Testis (tissue), 2 donors: ENCODE measurements at regions not wholly inside any gene's neighbourhood (a gene's known extent, or its start where the extent isn't known, plus 50 kb on each side); places are given as distances from the start of the nearest gene placed in this dataset.

Experiments
- DNase-seq: peaks from one replicate; pipeline ENCODE4 v3.0.0-alpha.2; 2019
- H3K27ac ChIP-seq, 2 donors: fragments of 200-600 bp; sonication (generic); one replicate each; pipeline ENCODE4 v1.5.1; 2019
- H3K27me3 ChIP-seq: fragments of 200-600 bp; sonication (generic); one replicate; pipeline ENCODE4 v1.5.1; 2019
- H3K36me3 ChIP-seq: fragments of 200-600 bp; sonication (generic); one replicate; pipeline ENCODE4 v1.5.1; 2017; ENCODE audit warnings: low read depth; ENCODE audit errors: missing control alignments
- H3K4me1 ChIP-seq: fragments of 200-600 bp; sonication (generic); one replicate; pipeline ENCODE4 v1.5.1; 2019
- H3K4me3 ChIP-seq, 2 donors: fragments of 200-600 bp; sonication (generic); one replicate each; pipeline ENCODE4 v1.5.1; 2017 to 2019
- H3K9me3 ChIP-seq: fragments of 200-600 bp; sonication (generic); one replicate; pipeline ENCODE4 v1.5.1; 2017
- POLR2A ChIP-seq: fragments of 450-650 bp; IDR thresholded peaks from one replicate; pipeline ENCODE4 v1.6.1; 2017; ENCODE audit warnings: antibody characterized with exemption, mild to moderate bottlenecking, moderate library complexity
- WGBS, 2 donors: methylation state at CpG; one replicate each; pipeline ENCODE4 v1.1.5; 2018; 5-methylcytosine and 5-hydroxymethylcytosine counted together
- intact Hi-C: fragments of 100-400 bp; cut with DNase I; formaldehyde crosslinking; loops from one replicate; pipeline ENCODE4 v1.15.1; 2023; ENCODE audit warnings: low total_unique reads
- TF ChIP-seq, protein P1 (sequence below), 3 experiments: fragments of 450-650 bp in 2 of 3; fragments of 200-600 bp in 1 of 3; sonication (generic) in 1 of 3; IDR thresholded peaks; one replicate each; pipeline ENCODE4 v1.5.1; 2016 to 2019; ENCODE audit warnings: antibody characterized with exemption in 3 of 3, mild to moderate bottlenecking in 2 of 3, moderate library complexity in 1 of 3

DNA sequence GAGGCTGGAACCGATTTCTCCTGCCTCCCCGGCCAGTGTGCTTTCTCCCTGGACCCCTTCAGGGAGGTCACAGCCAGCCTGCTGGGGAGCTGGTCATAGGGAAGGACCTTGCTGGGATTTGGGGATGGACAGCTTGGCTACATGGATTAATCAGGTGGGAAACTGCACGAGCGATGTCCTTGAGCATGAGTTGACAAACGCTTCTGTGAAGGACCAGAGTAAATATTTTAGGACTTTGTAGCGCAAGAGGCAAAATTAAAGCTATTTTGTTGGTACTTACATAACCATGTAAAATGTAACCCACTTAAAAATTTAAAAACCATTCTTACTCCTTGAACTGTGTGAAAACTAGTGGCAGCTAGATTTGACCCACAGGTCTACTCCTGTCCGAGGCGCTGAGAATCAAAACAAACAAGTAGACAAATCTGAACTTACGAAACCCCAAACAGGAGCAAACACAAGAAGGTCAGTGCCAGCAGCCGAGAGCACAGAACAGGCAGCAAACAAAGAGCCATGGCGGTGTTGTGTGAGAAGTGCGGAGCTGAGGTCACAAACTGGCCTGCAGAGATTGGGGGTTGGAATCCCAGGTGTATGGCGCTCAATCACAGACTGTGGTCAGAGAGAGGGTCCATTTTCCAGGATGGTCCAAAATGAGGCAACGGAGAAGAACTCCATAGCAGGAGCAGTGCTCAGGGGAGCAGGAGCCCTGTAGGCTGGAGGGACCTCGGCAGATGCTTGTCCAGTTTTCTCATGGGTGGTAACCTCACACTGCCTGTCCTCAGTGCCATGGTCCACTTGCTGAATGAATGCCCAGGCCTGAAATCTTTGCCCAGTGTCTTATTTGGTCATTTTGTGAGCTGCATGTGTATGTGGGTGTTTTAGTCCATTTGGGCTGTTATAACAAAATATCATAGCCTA lies 79.2 kb upstream of the CLMN start:
- DNase-seq: no peak
- Histone ChIP-seq H3K4me3 (no peak overlapping the region), H3K4me1 (no peaks in the 10 kb centered on the region), H3K27me3 (no peaks in the 10 kb centered on the region), H3K36me3 (no peaks in the 10 kb centered on the region), H3K9me3 (no peaks in the 10 kb centered on the region), H3K27ac (no peak overlapping the region)
- intact Hi-C loops: no loop called here
- TF ChIP-seq, protein P1, sequence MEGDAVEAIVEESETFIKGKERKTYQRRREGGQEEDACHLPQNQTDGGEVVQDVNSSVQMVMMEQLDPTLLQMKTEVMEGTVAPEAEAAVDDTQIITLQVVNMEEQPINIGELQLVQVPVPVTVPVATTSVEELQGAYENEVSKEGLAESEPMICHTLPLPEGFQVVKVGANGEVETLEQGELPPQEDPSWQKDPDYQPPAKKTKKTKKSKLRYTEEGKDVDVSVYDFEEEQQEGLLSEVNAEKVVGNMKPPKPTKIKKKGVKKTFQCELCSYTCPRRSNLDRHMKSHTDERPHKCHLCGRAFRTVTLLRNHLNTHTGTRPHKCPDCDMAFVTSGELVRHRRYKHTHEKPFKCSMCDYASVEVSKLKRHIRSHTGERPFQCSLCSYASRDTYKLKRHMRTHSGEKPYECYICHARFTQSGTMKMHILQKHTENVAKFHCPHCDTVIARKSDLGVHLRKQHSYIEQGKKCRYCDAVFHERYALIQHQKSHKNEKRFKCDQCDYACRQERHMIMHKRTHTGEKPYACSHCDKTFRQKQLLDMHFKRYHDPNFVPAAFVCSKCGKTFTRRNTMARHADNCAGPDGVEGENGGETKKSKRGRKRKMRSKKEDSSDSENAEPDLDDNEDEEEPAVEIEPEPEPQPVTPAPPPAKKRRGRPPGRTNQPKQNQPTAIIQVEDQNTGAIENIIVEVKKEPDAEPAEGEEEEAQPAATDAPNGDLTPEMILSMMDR (IDR thresholded peaks at IDR 0.05): no peak
- TF ChIP-seq POLR2A: no peak
- WGBS, 2 donors: 91 to 93% methylated on average over 15 of the region's 15 CpGs

DNA sequence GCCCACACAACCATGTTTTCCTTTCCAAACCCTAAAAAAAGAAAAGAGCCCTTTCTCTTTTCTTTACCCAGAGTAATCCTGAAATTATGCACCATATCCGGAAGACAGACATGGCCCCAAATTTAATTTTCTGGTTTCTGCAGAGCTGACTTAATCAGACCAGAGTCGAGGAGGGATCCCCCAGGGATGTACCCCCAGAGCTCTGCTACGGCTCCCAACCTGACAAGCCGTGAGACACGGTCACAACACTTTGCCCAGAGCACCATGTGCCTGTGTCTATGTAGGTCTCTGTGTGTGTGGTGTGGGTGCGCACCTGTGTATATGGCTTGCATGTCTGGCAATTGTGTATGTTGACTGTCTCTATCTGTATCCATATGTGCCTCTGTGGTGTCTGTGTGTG lies 77.6 kb upstream of the CLMN start:
- Histone ChIP-seq H3K4me3 (no peak overlapping the region), H3K9me3 (no peaks in the 10 kb centered on the region), H3K36me3 (no peaks in the 10 kb centered on the region), H3K4me1 (no peaks in the 10 kb centered on the region), H3K27me3 (no peaks in the 10 kb centered on the region), H3K27ac (no peak overlapping the region)
- no peak for DNase-seq
- WGBS, 2 donors: 93 to 95% methylated on average over 5 to 6 of the region's 6 CpGs
- intact Hi-C loops: no loop called here
- TF ChIP-seq, protein P1 (IDR thresholded peaks at IDR 0.05): no peak
- no peak for TF ChIP-seq POLR2A

DNA sequence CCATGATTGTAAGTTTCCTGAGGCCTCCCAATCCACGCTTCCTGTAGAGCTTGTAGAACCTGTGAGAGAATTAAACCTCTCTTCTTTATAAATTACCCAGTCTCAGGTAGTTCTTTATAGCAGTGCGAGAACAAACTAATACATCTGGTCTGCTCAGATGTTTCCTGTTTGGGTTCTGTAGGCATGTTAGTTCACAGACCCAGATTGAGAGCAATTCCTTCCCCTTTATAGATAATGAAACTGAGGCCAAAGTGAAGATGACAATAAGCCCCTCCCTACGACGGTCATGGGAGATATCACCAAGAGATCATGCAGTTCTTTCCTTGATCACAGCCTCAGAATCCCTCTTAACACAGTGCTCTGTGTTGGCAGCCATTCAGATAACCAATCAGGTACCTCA lies 76.5 kb upstream of the CLMN start:
- intact Hi-C loops: no loop called here
- WGBS, 2 donors: 78 to 86% methylated on average over 4 of the region's 4 CpGs

DNA sequence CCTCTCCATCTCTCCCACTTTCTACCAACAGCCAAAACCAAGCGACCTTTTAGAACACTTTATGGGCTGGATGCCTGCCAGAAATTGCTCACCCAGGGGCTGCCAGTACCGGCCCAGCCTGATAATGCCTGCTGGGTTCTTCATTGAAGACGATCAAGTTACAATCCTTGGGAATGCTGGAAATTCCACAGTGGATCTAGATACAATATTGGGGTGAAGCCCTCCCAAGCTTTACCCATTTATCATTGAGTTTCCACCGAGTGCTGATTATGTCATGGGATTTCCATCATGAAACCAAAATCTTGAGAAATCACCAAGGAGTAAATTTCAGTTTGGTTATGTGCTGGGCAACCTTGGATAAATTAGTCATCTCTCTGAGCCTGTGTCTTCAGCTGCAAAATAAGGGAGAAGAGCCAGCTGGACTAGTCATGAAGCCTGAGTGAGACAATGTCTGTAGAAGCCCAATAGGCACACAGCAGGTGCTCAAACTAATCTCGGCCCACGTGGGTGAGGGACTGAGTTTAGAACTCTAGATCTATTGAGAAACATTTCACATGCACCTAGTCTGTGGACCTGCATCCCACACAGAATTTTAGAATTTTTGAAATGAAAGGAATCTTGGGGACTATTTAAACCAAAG lies 75.5 kb upstream of the CLMN start:
- TF ChIP-seq, protein P1 (IDR thresholded peaks at IDR 0.05): no peak
- no peak for TF ChIP-seq POLR2A
- intact Hi-C loops: no loop called here
- Histone ChIP-seq H3K27ac (no peak overlapping the region), H3K4me3 (no peak overlapping the region), H3K27me3 (no peaks in the 10 kb centered on the region), H3K36me3 (no peaks in the 10 kb centered on the region), H3K9me3 (no peaks in the 10 kb centered on the region), H3K4me1 (no peaks in the 10 kb centered on the region)
- WGBS, 2 donors: 59 to 63% methylated on average over 6 of the region's 6 CpGs
- DNase-seq: no peak

More for the DNA sequence above, 76.5 kb upstream of the CLMN start:
- DNase-seq: no peak
- Histone ChIP-seq H3K36me3 (no peaks in the 10 kb centered on the region), H3K4me1 (no peaks in the 10 kb centered on the region), H3K27ac (no peak overlapping the region), H3K27me3 (no peaks in the 10 kb centered on the region), H3K4me3 (no peak overlapping the region), H3K9me3 (no peaks in the 10 kb centered on the region)
- no peak for TF ChIP-seq POLR2A
- TF ChIP-seq, protein P1 (IDR thresholded peaks at IDR 0.05): no peak
